K562 (cell line): ENCODE measurements at regions not wholly inside any gene's neighbourhood (a gene's known extent, or its start where the extent isn't known, plus 50 kb on each side); places are given as distances from the start of the nearest gene placed in this dataset.

Experiments used
- ATAC-seq: fragments of 200-7000 bp; cut with Tn5 transposase; 3 replicates; pipeline ENCODE4 v1.9.1; 2020; ENCODE audit warnings: moderate library complexity
- BruUV-seq: library from RNA; stranded (reverse); fragments of 400-500 nt; replicated peaks from 2 replicates; lab custom pipeline; 2021; lab: Mats Ljungman, UMichigan
- CTCF ChIA-PET: fragments of 300-600 bp; formaldehyde crosslinking; extraction: SDS; loops from one replicate; lab custom pipeline; 2021; ENCODE audit warnings: low intra/inter-chr PET ratio; lab: Yijun Ruan, JAX
- POLR2A ChIA-PET: fragments of 300-600, 350-650 bp; sonication (Branson Sonifier 250); formaldehyde crosslinking; extraction: SDS; loops from one replicate; lab custom pipeline; 2021; ENCODE audit warnings: antibody characterized with exemption, inconsistent platforms; lab: Yijun Ruan, JAX
- DNase-seq, 4 experiments: peaks; one replicate each; pipeline versions ENCODE4 v3.0.0 to v3.0.0-alpha.2; 2011 to 2018; ENCODE audit warnings: low spot score in 3 of 4, mixed read lengths in 3 of 4; ENCODE audit errors: extremely low read depth in 1 of 4
- FAIRE-seq: peaks from 2 replicates; lab custom pipeline; 2011; peaks lifted over from hg19 to GRCh38; lab: Jason Lieb, UNC
- H2AFZ ChIP-seq: 2 replicates; pipeline ENCODE4 v1.6.0; 2011; ENCODE audit warnings: low read depth, low read length, control low read depth, inconsistent platforms
- H3K27ac ChIP-seq: fragments of 200-600 bp; 3 replicates; pipeline ENCODE4 v1.8.0; 2011; ENCODE audit warnings: low read depth, mild to moderate bottlenecking, control low read depth, inconsistent platforms, low read length, moderate library complexity, mixed read lengths; ENCODE audit errors: extremely low read depth
- H3K27me3 ChIP-seq, 2 experiments: fragments of 300-600 bp in 1 of 2; 2 replicates in 1 of 2; 3 replicates in 1 of 2; pipeline versions ENCODE4 v1.6.0 to v1.8.0; 2011; ENCODE audit warnings: inconsistent platforms in 2 of 2, low read length in 2 of 2, mild to moderate bottlenecking in 1 of 2, mixed read lengths in 1 of 2, moderate library complexity in 1 of 2; ENCODE audit not compliant: control insufficient read depth in 2 of 2, insufficient read depth in 2 of 2
- H3K36me3 ChIP-seq: fragments of 300-600 bp; 3 replicates; pipeline ENCODE4 v1.8.0; 2011; ENCODE audit warnings: mild to moderate bottlenecking, low read length, inconsistent platforms; ENCODE audit not compliant: control insufficient read depth, insufficient read depth
- H3K4me1 ChIP-seq, 2 experiments: fragments of 200-600 bp in 1 of 2; replicated peaks in 1 of 2; 2 replicates in 1 of 2; 3 replicates in 1 of 2; pipeline versions ENCODE4 v1.5.1 to v1.8.0; 2011; ENCODE audit warnings: inconsistent platforms in 2 of 2, low read length in 2 of 2, mild to moderate bottlenecking in 1 of 2, mixed read lengths in 1 of 2, moderate library complexity in 1 of 2; ENCODE audit not compliant: control insufficient read depth in 2 of 2, insufficient read depth in 2 of 2
- H3K4me2 ChIP-seq: 2 replicates; pipeline ENCODE4 v1.6.1; 2011; ENCODE audit warnings: low read length, control low read depth, inconsistent platforms, mixed read lengths; ENCODE audit not compliant: insufficient read depth
- H3K4me3 ChIP-seq: fragments of 200-600 bp; sonication (generic), shearing (Covaris generic); 2 replicates; pipeline ENCODE4 v1.5.1; 2016; ENCODE audit warnings: control low read depth, inconsistent platforms
- H3K79me2 ChIP-seq: fragments of 200-600 bp; 3 replicates; pipeline ENCODE4 v1.8.0; 2011; ENCODE audit warnings: low read length, inconsistent platforms; ENCODE audit not compliant: control insufficient read depth, insufficient read depth
- H3K9ac ChIP-seq, 2 experiments: 2 replicates each; pipeline versions ENCODE4 v1.6.0 to v1.6.1; 2011; ENCODE audit warnings: low read depth in 2 of 2, low read length in 2 of 2, control low read depth in 1 of 2, inconsistent platforms in 1 of 2, mild to moderate bottlenecking in 1 of 2, mixed read lengths in 1 of 2; ENCODE audit not compliant: insufficient read depth in 1 of 2
- H3K9me1 ChIP-seq: one replicate; pipeline ENCODE4 v1.6.0; 2011; ENCODE audit warnings: inconsistent platforms, mild to moderate bottlenecking, low read length, moderate library complexity; ENCODE audit not compliant: control insufficient read depth, insufficient read depth
- H3K9me3 ChIP-seq: replicated peaks from 2 replicates; pipeline ENCODE4 v1.5.1; 2011; ENCODE audit warnings: low read depth, low read length, inconsistent platforms; ENCODE audit not compliant: control insufficient read depth, insufficient read depth
- H4K20me1 ChIP-seq: replicated peaks from 2 replicates; pipeline ENCODE4 v1.6.1; 2011; ENCODE audit warnings: low read length, inconsistent platforms, mixed read lengths; ENCODE audit not compliant: control insufficient read depth, insufficient read depth
- ARID1B ChIP-seq: fragments of 450-650 bp; IDR thresholded peaks from 2 replicates; pipeline ENCODE4 v1.6.1; 2016; ENCODE audit warnings: antibody characterized with exemption, mild to moderate bottlenecking, inconsistent platforms
- BCOR ChIP-seq: fragments of 450-650 bp; IDR thresholded peaks from 2 replicates; pipeline ENCODE4 v1.6.1; 2016
- DIDO1 ChIP-seq: fragments of 450-650 bp; IDR thresholded peaks from 2 replicates; pipeline ENCODE4 v1.6.1; 2016; ENCODE audit warnings: low read depth, missing biosample characterization, missing genetic modification characterization
- DNMT1 ChIP-seq: fragments of 450-650 bp; IDR thresholded peaks from 2 replicates; pipeline ENCODE4 v1.6.1; 2016; ENCODE audit warnings: antibody characterized with exemption, mild to moderate bottlenecking
- GTF2E2 ChIP-seq: fragments of 200-800 bp; sonication (Bioruptor generic); IDR thresholded peaks from 2 replicates; pipeline ENCODE4 v1.6.1; 2016; ENCODE audit warnings: missing genetic modification characterization, missing compliant biosample characterization
- HDAC3 ChIP-seq: fragments of 450-650 bp; IDR thresholded peaks from 2 replicates; pipeline ENCODE4 v1.6.1; 2018; ENCODE audit warnings: borderline replicate concordance, mild to moderate bottlenecking, moderate library complexity; ENCODE audit not compliant: partially characterized antibody
- KAT2B ChIP-seq: IDR thresholded peaks from one replicate; pipeline ENCODE4 v1.6.1; 2012; ENCODE audit warnings: low read depth, mild to moderate bottlenecking, control low read depth, inconsistent platforms, low read length, moderate library complexity
- KDM2B ChIP-seq: fragments of 250-450 bp; sonication (Bioruptor Pico); IDR thresholded peaks from 2 replicates; pipeline ENCODE4 v1.8.0; 2021; ENCODE audit warnings: mild to moderate bottlenecking, moderate library complexity
- KHSRP ChIP-seq: fragments of 450-650 bp; IDR thresholded peaks from 2 replicates; pipeline ENCODE4 v1.6.1; 2017
- MAFK ChIP-seq: IDR thresholded peaks from 2 replicates; pipeline ENCODE4 v1.6.1; 2011; ENCODE audit warnings: low read length, improper control_type of control experiment
- NELFE ChIP-seq: IDR thresholded peaks from 2 replicates; pipeline ENCODE4 v1.6.1; 2011; ENCODE audit warnings: mild to moderate bottlenecking; ENCODE audit not compliant: insufficient read depth, insufficient read length
- PCBP2 ChIP-seq: fragments of 200-400 bp; formaldehyde crosslinking; IDR thresholded peaks from 2 replicates; pipeline ENCODE4 v1.6.1; 2018; ENCODE audit warnings: low read length, low read depth, mild to moderate bottlenecking, moderate library complexity; ENCODE audit not compliant: poor library complexity, severe bottlenecking
- RFX7 ChIP-seq: fragments of 250-450 bp; sonication (Bioruptor Pico); IDR thresholded peaks from 2 replicates; pipeline ENCODE4 v1.5.1; 2021; ENCODE audit warnings: mild to moderate bottlenecking
- SAP30 ChIP-seq: fragments of 200-600 bp; sonication (generic); IDR thresholded peaks from 2 replicates; pipeline ENCODE4 v1.6.1; 2012; ENCODE audit warnings: borderline replicate concordance, low read depth, mild to moderate bottlenecking, moderate library complexity, low read length, control low read depth, inconsistent platforms; ENCODE audit not compliant: insufficient read depth, poor library complexity, severe bottlenecking
- U2AF1 ChIP-seq: fragments of 200-400 bp; formaldehyde crosslinking; optimal IDR thresholded peaks from 2 replicates; pipeline ENCODE3; 2017; ENCODE audit warnings: mild to moderate bottlenecking, low read depth, low read length, moderate library complexity
- XRCC5 ChIP-seq: fragments of 200-400 bp; formaldehyde crosslinking; IDR thresholded peaks from 2 replicates; pipeline ENCODE4 v1.6.1; 2017; ENCODE audit warnings: low read depth, mild to moderate bottlenecking, low read length
- ZHX1 ChIP-seq: fragments of 150-350 bp; conservative IDR thresholded peaks from 2 replicates; pipeline ENCODE4 v1.6.1; 2014; ENCODE audit warnings: low read length
- WGBS: fragments of 100-300 bp; shearing (Covaris generic); methylation state at CpG from one replicate; pipeline ENCODE4 v1.1.6; 2016; ENCODE audit warnings: low coverage, mixed read lengths; ENCODE audit not compliant: insufficient coverage; ENCODE audit errors: missing lambda C conversion rate; 5-methylcytosine and 5-hydroxymethylcytosine counted together
- in situ Hi-C: fragments of 300-500 bp; cut with MboI; formaldehyde crosslinking; loops from 4 replicates; pipeline ENCODE4 v1.15.0; 2018; ENCODE audit warnings: inconsistent platforms, mixed read lengths
- intact Hi-C: fragments of 100-400 bp; cut with micrococcal nuclease; formaldehyde crosslinking; loops from 2 replicates; pipeline ENCODE4 v1.14.2; 2022
- TF ChIP-seq, protein P1 (sequence below): fragments of 250-450 bp; sonication (Bioruptor Pico); IDR thresholded peaks from 2 replicates; pipeline ENCODE4 v1.9.0; 2021; ENCODE audit warnings: mild to moderate bottlenecking

DNA sequence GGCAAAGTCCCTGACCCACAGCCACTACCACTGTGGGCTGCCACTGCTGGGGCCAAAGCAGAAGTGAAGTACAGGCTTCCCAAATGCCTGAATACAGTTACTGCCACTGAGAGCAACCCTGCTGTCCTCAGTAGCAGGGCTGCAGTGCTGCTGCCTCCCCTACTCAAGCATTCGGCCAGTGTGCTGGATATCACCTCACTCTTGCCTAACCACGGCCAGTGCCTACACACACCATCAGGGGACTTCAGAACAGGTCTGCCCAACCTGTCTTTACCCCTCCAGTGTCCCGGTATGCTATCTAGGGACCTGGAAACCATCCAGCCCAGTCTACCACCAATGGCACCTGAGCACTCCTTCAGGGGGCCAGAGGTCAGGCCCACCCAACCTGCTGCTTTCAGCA is 261.5 kb upstream of the COL8A1 start:
- no peaks in the 10 kb centered on the region for H3K9me1 ChIP-seq
- H2AFZ ChIP-seq, result no peak overlapping the region
- intact Hi-C loops, result no loop called here
- ChIA-PET POLR2A (no interaction called here), CTCF (no interaction called here)
- in situ Hi-C loops, result no loop called here
- BruUV-seq, result no TSS peak
- no peaks in the 10 kb centered on the region for H3K79me2 ChIP-seq
- no peak for DNase-seq
- no peak for FAIRE-seq
- no peak overlapping the region for H3K27ac ChIP-seq
- WGBS, result 5% methylated on average over 2 of the region's 3 CpGs
- TF ChIP-seq U2AF1 (no peak), MAFK (no peak), GTF2E2 (tag) (no peak), NELFE (no peak), KHSRP (no peak), DIDO1 (tag) (no peak), HDAC3 (no peak), PCBP2 (no peak), SAP30 (no peak), KAT2B (no peak), ARID1B (no peak), DNMT1 (no peak), XRCC5 (no peak), RFX7 (CRISPR knock-in tag) (no peak), KDM2B (no peak), ZHX1 (no peak), BCOR (no peak)
- TF ChIP-seq, protein P1, sequence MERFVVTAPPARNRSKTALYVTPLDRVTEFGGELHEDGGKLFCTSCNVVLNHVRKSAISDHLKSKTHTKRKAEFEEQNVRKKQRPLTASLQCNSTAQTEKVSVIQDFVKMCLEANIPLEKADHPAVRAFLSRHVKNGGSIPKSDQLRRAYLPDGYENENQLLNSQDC (CRISPR knock-in tag), result no peak
- H3K4me1 ChIP-seq, result no peaks in the 10 kb centered on the region
- no peak overlapping the region for H3K9ac ChIP-seq
- H3K27me3 ChIP-seq, result no peaks in the 10 kb centered on the region
- no peaks in the 10 kb centered on the region for H4K20me1 ChIP-seq
- H3K4me3 ChIP-seq, result no peak overlapping the region
- ATAC-seq, result no peak
- no peaks in the 10 kb centered on the region for H3K36me3 ChIP-seq
- H3K9me3 ChIP-seq, result no peaks in the 10 kb centered on the region
- no peak overlapping the region for H3K4me2 ChIP-seq
